ENCODE measurements at regions not wholly inside any gene's neighbourhood (a gene's known extent, or its start where the extent isn't known, plus 50 kb on each side); places are given as distances from the start of the nearest gene placed in this dataset.

DNA sequence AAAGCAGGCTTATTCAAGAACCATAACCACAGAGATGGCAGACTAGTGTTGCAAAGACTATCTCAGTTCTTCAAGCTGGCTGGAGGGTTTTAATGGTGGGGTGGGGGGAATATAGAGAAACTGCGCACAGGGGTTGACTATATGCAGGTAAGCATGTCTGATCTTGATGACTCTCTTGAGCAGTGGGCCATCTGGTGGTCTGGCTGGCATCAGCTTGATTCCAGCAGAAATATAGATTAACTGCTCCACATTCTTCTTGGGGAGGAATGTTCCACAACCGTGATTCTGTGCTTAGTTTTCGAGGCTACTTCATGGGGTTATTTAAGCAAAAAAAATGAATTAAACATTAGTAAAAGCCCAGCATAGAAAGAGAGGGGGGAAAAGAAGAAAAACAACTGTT, 158.8 kb upstream of the PGR start:
- TF ChIP-seq, protein P1, sequence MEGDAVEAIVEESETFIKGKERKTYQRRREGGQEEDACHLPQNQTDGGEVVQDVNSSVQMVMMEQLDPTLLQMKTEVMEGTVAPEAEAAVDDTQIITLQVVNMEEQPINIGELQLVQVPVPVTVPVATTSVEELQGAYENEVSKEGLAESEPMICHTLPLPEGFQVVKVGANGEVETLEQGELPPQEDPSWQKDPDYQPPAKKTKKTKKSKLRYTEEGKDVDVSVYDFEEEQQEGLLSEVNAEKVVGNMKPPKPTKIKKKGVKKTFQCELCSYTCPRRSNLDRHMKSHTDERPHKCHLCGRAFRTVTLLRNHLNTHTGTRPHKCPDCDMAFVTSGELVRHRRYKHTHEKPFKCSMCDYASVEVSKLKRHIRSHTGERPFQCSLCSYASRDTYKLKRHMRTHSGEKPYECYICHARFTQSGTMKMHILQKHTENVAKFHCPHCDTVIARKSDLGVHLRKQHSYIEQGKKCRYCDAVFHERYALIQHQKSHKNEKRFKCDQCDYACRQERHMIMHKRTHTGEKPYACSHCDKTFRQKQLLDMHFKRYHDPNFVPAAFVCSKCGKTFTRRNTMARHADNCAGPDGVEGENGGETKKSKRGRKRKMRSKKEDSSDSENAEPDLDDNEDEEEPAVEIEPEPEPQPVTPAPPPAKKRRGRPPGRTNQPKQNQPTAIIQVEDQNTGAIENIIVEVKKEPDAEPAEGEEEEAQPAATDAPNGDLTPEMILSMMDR (IDR thresholded peaks at IDR 0.05) = no peak
- no peak for TF ChIP-seq POLR2A (IDR thresholded peaks at IDR 0.05)
